HL-60/S4 treated with phorbol 12-myristate 13-acetate at 8.2 ng/mL for 4 days and 3 days (cell line): ENCODE measurements at regions not wholly inside any gene's neighbourhood (a gene's known extent, or its start where the extent isn't known, plus 50 kb on each side); places are given as distances from the start of the nearest gene placed in this dataset.
"Not testable (repeated sequence)": the region's sequence is repeated elsewhere in the genome, so short reads cannot be mapped to it uniquely, and the experiment has no call there.

ENCODE experiments used
- in situ Hi-C: fragments of 300-500 bp; cut with MboI; formaldehyde crosslinking; loops from 2 replicates; pipeline ENCODE4 v1.15.0; 2022; ENCODE audit warnings: low sequenced_read_pairs

DNA sequence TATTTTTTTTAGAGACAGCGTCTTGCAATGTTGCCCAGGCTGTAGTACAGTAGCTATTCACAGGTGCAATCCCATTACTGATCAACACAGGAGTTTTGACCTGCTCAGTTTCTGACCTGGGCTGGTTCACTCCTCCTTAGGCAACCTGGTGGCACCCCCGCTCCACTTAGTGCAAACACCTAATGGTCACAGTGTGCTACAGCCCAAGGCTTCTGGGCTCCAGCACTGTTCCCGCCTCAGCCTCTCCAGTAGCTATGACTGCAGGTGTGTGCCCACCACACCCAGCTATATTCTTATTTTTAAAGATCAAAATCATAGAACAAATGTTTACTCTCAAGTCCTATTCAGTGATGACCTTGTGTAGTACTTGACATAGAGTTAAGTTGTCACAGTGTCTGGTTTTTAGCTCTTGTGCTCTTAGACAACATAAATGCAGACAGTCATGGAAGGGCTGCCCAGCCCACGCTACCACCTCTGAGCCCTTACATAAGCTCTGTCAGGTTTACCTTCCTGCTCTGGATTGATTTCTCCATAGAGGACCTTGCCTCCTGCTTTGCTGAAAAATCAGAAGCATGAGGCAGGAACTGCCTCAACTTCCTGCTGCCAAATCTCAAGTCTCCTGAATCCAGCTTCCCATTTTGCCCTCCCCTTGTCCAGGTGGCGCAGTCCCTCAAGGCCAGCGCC, 82.2 kb upstream of the SLC1A4 start:
- in situ Hi-C loops, result loop anchor here (25.0 kb wide), 1 partner anchor 655 kb away; no protein-coding TSS in a partner anchor

DNA sequence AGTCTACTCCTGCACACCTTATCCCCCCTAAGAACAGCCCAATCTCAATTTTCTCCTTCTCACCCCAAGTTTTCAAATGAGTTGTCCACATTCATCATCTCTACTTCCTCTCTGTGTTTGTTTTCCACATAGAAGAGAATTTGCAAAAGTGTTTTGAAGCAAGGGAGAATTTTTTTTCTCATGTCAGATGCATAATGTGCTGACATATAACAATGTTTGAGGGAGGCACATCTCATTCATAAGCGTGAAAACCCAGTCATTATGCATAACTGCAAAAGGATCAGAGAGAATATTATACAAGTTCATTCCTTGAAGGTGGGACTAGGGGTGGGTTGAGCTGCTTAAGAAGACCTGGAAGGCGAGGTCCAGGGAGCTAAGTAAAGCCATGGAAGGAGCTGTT, 80.8 kb upstream of the SLC1A4 start:
- in situ Hi-C loops, result loop anchor here (25.0 kb wide), 1 partner anchor 654 kb away; no protein-coding TSS in a partner anchor

DNA sequence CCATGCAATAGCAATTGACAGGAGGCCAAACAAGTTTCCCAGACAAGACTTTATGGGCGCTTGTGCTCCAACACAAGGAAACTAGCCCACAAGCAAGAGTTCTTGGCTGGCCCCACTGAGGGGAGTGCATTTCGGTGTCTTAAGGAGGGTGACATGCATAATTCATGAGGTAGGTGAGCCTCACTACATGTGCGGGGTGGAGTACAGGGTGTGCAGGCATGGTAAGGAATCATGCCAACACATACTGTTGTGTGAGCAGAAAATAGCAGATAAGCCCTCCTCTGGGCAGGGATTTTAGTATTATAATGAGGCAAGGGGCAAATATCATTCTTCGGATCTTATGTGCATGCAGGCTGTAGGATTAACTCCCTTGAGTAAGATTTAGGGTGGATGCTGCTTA, 78.7 kb upstream of the SLC1A4 start:
- in situ Hi-C loops, result loop anchor here (25.0 kb wide), 1 partner anchor 652 kb away; no protein-coding TSS in a partner anchor

DNA sequence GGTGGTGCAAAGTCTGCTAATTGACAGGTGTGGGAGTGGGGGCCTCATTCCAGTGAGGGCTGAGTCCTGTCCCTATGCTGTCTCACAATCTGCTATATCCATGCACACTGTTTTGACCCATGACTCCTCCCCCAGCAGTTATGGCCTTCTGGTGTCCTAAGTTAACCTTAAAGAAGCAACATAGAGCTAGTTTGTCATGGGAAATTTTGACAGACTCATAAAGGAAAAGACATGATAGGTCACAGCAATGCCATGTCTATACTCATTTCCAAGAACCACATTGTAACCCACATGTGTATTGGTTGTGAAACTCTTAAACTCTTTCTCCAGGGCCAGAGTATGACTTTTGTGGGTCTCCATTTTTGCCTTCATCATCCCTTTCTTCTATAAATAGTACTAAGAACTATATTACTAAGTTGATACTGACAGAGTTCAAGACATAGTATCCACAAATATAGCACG, 78.2 kb upstream of the SLC1A4 start:
- in situ Hi-C loops, result loop anchor here (25.0 kb wide), 1 partner anchor 651 kb away; no protein-coding TSS in a partner anchor

DNA sequence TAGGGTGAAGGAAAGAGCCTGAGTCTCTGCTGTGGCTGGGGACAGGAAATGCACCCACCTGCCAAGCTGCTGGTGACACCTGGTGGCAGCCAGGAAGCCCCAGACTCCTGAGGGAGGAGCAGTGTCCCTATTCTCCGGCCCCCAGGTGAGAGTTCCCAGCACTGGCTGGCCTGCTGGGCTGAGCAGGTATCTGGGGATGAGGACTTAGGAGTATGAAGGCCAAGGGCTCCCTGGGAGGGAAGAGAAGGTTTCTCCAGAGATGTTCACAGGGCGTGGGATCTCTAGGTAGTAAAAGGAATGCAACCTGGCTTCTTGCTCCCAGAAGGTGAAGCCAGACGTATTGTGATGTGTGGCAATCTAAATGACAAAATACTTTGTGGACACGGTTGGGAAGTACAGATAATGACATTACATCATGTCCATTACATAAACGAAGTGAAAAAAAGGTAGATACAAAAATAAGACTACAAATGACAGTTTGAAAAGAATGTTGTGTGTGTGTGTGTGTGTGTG, 75.8 kb upstream of the SLC1A4 start:
- in situ Hi-C loops, result loop anchor here (25.0 kb wide), 1 partner anchor 649 kb away; no protein-coding TSS in a partner anchor

DNA sequence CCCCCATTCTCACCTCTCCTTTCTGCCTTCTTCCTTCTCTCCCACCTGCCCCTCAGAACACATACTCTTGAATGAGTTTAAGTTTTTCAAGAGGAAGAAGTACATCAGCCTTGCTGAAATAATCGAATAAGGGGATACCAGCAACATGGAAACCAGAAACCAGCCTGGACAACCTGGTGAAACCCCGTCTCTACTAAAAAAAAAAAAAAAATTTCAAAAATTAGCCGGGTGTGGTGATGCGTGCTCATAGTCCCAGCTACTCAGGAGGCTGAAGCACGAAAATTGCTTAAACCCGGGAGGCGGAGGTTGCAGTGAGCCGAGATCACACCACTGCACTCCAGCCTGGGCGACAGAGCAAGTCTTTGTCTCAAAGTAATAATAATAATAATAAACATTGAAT, 75.0 kb upstream of the SLC1A4 start:
- in situ Hi-C loops, result loop anchor here (25.0 kb wide), 1 partner anchor 648 kb away; no protein-coding TSS in a partner anchor

DNA sequence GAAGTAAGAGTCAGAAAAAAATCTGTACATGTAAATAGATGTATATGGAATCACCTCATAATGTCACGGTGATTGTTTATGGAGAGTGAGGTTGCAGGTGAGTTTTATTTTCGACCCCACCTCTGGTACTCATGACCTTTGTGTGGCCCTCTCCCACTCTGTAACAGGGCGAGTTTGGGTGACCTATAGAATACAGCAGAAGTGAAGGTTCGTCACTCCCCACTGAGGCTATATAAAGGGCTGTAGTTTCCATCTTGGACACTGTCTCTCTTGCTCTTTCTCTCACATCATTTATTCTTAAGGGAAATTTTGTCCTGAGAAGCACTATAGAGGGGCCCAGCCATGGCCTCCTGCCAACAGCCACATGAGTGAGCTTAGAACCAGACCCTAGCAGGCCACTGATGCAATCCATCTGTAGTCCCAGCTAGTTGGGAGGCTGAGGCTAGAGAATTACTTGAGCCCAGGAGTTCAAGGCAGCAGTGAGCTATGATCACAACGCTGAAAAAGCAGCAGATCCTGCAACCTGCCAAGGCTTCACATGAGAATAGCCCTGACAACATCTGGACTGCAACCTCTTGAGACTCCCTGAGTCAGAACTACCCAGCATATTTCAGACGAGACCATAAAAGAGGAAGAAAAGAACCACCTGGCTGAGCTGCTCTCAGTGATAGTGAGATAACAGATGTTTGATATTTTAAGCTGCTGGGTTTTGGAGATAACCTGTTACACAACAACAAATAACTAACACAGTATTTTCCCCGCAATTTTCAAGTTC, 74.3 kb upstream of the SLC1A4 start:
- in situ Hi-C loops, result loop anchor here (5.0 to 25.0 kb wide), 2 partner anchors 132 to 647 kb away; no protein-coding TSS in a partner anchor

DNA sequence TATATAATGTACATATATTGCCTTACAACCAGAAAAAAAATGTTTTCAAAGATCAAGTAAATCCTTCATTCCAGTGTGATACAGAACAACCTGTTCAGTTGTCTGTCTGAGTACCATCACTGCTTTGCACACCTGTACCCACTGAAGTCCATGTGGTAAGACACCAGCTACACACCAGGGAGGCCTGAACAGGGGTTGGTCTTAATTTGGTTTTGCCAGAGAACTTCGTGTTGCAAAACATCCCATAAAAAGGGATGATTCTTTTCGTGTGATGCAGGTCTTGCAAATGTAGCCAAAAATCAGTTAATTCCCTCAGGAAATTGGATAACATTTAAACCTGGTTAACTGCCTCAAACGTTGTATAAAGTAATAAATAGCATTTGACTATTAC, 73.7 kb upstream of the SLC1A4 start:
- in situ Hi-C loops, result loop anchor here (5.0 to 25.0 kb wide), 2 partner anchors 132 to 647 kb away; no protein-coding TSS in a partner anchor

DNA sequence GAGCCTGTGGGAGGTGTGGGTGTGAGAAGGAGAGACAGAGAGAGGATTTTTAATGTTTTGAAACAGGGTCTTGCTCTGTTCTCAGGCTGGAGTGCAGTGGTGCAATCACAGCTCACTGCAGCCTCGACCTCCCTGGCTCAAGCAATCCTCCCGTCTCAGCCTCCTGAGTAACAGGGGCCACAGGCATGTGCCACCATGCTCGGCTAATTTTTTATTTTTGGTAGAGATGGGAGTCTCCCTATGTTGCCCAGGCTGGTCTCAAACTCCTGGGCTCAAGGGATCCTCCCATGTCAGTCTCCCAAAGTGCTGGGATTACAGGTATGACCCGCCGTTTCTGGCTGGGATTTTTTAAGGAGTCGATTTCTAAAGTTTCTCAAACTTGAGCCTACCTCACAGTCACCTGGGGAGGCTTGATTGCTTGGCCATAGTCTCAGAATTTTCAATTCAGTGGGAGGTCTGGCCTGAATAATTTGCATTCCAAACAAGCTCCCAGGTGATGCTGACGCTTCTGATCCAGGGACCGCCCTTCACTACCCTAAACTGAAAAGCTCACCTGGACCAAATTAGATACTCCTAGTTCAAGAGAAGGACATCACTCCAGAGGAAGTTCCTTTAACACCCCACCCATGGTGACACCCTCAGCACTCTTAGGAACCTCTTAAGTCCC, 70.8 kb upstream of the SLC1A4 start:
- in situ Hi-C loops, result loop anchor here (5.0 to 25.0 kb wide), 2 partner anchors 129 to 644 kb away; no protein-coding TSS in a partner anchor

DNA sequence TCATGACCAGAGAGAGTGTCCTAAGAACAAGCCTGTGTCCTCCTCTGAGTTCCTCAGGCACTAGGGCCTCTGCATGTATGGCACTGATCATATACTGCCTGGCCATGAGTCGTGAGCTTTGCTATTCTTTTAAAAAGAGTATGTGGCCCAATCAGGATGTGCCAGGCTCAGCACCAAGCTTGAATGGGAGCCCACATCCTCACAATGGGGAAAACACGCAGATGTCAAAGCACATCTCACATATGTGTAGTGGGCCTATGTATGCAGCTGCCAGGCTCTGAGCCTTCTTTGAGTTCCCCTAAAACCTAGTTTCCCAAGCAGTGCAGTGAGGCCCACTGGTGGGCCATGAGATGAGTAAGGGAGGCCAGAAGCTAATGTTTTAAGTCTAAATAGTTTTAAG, 69.9 kb upstream of the SLC1A4 start:
- in situ Hi-C loops, result loop anchor here (5.0 to 25.0 kb wide), 2 partner anchors 128 to 643 kb away; no protein-coding TSS in a partner anchor

DNA sequence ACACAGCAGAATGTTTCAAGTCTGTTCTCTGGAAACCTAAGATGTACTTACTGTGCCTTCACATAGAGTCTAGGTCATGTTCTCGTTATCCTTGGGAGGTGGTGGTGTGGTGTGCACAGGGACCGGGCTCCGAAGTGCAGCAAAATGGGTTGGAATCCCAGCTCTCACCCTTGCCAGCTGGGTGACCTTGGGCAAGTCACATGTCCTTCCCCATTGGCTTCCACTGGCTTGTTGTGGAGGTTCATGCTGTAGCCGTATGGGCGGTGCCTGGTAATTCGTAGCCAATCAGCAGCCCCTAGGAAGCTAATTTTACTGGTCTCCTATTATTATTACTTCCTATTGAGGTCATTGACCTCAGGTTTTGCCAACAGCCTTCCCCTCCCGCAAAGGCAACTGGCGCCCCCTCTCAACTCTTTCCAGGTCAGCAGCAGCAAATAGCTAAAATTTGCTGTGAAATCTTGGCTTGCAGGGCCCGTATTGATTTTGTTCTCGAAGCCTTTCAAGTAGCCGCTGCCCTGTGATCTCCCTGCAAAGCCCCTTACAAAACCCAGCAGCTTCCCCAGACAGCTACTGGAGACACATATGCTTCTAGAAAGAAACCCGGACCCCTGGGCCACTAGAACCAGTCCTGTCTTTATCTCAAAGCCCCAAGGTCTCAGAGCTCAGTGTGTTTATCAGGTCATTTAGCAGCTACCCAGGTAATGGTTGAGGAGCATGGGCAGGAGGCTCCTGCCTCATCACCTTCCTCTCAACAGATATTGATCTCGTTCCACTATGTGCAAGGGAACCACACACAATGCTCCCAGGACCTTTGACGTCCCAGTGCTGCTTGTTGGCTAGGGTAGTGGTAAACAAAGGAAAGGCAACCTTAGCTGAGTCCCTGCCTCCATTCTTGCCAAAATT, 66.5 kb upstream of the SLC1A4 start:
- in situ Hi-C loops, result loop anchor here (25.0 kb wide), 1 partner anchor 640 kb away; no protein-coding TSS in a partner anchor

DNA sequence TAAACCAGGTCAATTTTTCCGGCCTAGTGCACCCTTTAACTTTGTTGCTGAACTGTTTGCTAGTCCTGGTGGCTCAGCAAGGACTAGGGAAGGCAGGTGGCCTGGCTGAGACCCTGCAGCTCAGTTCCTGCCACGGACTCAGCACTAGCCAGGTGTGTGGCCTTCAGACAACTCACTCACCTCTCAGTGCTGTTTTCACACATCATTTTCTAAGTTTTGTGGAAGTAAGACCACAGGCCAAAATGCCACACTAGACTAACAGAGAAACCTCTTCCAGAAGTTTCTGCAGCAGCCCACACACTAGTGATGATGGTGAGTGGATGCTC, 65.9 kb upstream of the SLC1A4 start:
- in situ Hi-C loops, result loop anchor here (25.0 kb wide), 1 partner anchor 639 kb away; no protein-coding TSS in a partner anchor

DNA sequence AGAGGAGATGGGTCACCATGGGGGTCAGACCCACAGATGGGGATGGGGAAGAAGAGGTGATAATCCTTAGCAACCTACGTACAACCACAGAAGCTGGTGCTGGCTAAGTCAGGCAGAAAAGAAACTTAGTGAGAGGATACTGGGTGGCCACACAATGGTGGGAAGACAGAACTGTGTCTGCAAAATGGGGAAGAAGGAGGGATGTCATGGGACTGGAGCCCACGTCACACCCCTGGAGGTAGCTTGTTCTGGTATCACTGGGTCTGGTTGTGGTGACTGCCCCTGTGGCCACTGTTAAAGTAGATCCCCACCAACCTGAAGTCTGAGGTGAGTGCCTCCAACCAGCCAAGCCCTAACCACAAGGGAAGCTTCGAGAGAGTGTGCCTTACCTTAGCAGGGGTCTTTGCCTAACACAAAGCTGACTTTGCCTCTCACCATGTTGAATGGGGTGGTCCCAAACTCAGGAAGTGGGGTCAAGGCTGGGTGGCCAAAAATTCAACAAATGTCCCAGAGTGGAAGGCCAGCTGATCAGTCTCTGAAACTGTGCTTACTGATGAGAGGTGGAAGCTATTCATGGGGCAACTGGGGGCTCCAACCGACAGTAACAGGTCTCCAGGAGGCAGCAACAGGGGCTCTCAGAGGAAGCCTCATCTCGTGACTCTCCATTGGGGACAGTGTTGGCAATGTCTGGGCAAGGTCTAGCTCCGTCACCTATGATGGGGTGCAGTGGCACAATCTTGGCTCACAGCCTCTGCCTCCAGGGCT, 64.8 kb upstream of the SLC1A4 start:
- in situ Hi-C loops, result loop anchor here (25.0 kb wide), 1 partner anchor 638 kb away; no protein-coding TSS in a partner anchor

DNA sequence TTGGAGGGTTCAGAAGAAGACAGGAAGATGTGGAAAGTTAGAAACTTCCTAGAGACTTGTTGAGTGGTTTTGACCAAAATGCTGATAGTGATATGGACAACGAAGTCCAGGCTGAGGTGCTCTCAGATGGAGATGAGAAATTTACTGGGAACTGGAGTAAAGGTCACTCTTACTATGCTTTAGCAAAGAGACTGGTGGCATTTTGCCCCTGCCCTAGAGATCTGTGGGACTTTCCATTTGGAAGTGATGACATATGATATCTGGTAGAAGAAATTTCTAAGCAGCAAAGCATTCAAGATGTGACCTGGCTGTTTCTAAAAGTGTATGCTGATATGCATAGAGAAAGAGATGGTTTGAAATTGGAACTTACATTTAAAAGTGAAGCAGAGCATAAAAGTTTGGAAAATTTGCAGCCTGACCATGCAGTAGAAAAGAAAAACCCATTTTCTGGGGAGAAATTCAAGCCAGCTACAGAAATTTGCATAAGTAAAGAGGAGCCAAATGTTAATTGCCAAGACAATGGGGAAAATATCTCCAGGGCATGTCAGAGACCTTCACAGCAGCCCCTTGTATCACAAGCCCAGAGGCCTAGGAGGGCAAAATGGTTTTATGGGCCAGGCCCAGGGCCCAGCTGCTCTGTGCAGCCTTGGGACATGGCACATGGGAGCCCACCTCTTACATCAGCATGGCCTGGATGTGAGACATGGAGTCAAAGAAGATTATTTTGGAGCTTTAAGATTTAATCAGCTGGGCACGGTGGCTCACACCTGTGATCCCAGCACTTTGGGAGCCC, 63.1 kb upstream of the SLC1A4 start:
- in situ Hi-C loops, result not testable (repeated sequence)

DNA sequence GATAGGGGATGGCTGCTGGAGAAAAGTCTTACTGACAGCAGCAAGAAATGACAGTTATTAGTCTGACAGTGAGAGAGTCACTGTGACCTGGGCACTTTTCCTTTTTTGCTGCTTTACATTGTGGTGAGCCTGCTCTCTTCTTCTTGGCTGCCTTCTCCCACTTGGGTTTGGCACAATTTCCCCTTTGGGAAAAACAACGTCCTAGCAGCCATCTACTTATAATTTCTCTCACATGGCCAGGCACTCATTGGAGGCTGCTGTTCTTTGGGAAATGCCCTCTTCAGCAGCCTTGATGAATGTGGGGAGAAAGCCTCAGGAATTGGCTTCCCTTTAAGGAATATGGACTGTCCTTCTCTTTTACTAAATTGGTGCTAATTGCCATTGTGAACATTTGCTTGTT, 60.4 kb upstream of the SLC1A4 start:
- in situ Hi-C loops, result no loop called here

DNA sequence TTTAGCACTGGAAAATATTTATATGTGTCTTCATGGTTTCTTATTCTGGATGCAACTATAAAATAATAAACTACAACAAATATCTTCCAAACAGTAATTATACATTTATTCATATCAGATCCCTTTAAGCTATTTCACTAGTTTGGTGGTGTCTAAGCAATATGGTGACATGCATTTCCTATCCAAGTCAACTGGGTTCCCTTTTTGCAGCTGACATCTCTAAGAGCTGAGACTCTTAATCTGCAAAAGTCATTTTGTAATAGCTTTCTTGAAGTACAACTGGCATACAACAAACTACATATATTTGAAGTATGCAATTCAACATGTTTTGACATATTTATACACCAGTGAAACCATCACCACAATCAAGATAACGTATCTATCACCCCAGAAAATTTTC, 59.9 kb upstream of the SLC1A4 start:
- in situ Hi-C loops, result no loop called here

DNA sequence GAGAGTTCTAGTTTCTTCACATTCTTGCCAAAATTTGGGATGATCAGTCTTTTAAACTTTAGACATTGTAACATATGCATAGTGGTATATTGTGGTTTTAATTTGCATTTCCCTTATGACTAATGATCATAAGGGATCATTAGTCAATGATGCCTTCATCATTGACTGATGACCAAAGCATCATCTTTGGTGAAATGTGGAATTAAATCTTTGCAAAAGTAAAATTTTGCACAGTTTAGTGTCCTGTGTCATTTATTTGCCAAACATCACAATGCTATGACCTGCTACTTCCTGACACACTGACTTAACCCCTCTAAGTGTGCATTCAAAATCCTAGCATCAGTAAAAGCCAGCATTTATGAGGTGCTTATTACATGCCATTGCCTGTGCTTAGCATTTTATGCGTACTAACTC, 58.9 kb upstream of the SLC1A4 start:
- in situ Hi-C loops, result loop anchor here (10.0 kb wide), 1 partner anchor 55 kb away; the partner anchor contains the start of gene SLC1A4
